Cardiac muscle cell (in vitro differentiated cells and primary cell): ENCODE measurements at regions not wholly inside any gene's neighbourhood (a gene's known extent, or its start where the extent isn't known, plus 50 kb on each side); places are given as distances from the start of the nearest gene placed in this dataset.

Source experiments
- DNase-seq, 2 donors: peaks; one replicate each; pipeline versions ENCODE4 v3.0.0 to v3.0.0-alpha.2; 2010 to 2017; ENCODE audit warnings: low read depth in 1 of 2, low spot score in 1 of 2
- H3K27ac ChIP-seq: fragments of 200-600 bp; sonication (generic); 2 replicates; pipeline ENCODE4 v1.5.1; 2016
- H3K27me3 ChIP-seq: fragments of 200-600 bp; sonication (generic); 2 replicates; pipeline ENCODE4 v1.6.0; 2016; ENCODE audit warnings: control low read depth
- H3K36me3 ChIP-seq: fragments of 200-600 bp; sonication (generic); 2 replicates; pipeline ENCODE4 v1.5.1; 2016; ENCODE audit warnings: control low read depth
- H3K4me1 ChIP-seq: fragments of 200-600 bp; sonication (generic); 2 replicates; pipeline ENCODE4 v1.8.1; 2017; ENCODE audit warnings: low read depth, mild to moderate bottlenecking, mixed run types
- H3K4me3 ChIP-seq: fragments of 200-600 bp; sonication (generic); 2 replicates; pipeline ENCODE4 v1.5.1; 2016; ENCODE audit warnings: mild to moderate bottlenecking
- H3K9me3 ChIP-seq: fragments of 200-600 bp; sonication (generic); 2 replicates; pipeline ENCODE4 v1.5.1; 2017; ENCODE audit warnings: low read depth, mild to moderate bottlenecking, control low read depth
- CTCF ChIP-seq: IDR thresholded peaks from 2 replicates; pipeline ENCODE4 v1.5.1; 2012; ENCODE audit warnings: low read depth, mild to moderate bottlenecking, low read length

GRCh38 chr13:99688776-99689175 lies 187.5 kb downstream of the TM9SF2 start:
- no peak overlapping the region for H3K27ac ChIP-seq
- H3K27me3 ChIP-seq: no peaks in the 10 kb centered on the region
- H3K9me3 ChIP-seq: no peaks in the 10 kb centered on the region
- no peak for DNase-seq
- peaks cover 35% of the 10 kb centered on the region for H3K4me1 ChIP-seq
- H3K36me3 ChIP-seq: no peaks in the 10 kb centered on the region
- no peak overlapping the region for H3K4me3 ChIP-seq
- no peak for TF ChIP-seq CTCF

- H3K36me3 ChIP-seq: no peaks in the 10 kb centered on the region
- H3K27me3 ChIP-seq: no peaks in the 10 kb centered on the region
- H3K27ac ChIP-seq: no peak overlapping the region
- no peak overlapping the region for H3K4me3 ChIP-seq
- H3K4me1 ChIP-seq: peaks cover 35% of the 10 kb centered on the region
- no peak for TF ChIP-seq CTCF
- H3K9me3 ChIP-seq: no peaks in the 10 kb centered on the region
- no peak for DNase-seq
Measured at GRCh38 chr13:99687723-99688397, 186.6 kb downstream of the TM9SF2 start.

GRCh38 chr13:99686944-99687411 lies 185.7 kb downstream of the TM9SF2 start:
- DNase-seq: no peak
- no peak for TF ChIP-seq CTCF
- peak overlapping the region; percentile 81 for H3K27ac ChIP-seq
- H3K36me3 ChIP-seq: no peaks in the 10 kb centered on the region
- no peaks in the 10 kb centered on the region for H3K27me3 ChIP-seq
- no peaks in the 10 kb centered on the region for H3K9me3 ChIP-seq
- peaks cover 35% of the 10 kb centered on the region for H3K4me1 ChIP-seq
- H3K4me3 ChIP-seq: no peak overlapping the region

GRCh38 chr13:99686157-99686572 lies 184.9 kb downstream of the TM9SF2 start:
- peaks cover 35% of the 10 kb centered on the region for H3K4me1 ChIP-seq

GRCh38 chr13:99681695-99682094 lies 180.4 kb downstream of the TM9SF2 start:
- no peak overlapping the region for H3K27ac ChIP-seq
- H3K27me3 ChIP-seq: no peaks in the 10 kb centered on the region
- H3K36me3 ChIP-seq: no peaks in the 10 kb centered on the region
- TF ChIP-seq CTCF: no peak
- H3K9me3 ChIP-seq: no peaks in the 10 kb centered on the region
- peaks cover 10% of the 10 kb centered on the region for H3K4me1 ChIP-seq
- no peak for DNase-seq
- no peak overlapping the region for H3K4me3 ChIP-seq

More at GRCh38 chr13:99686157-99686572, 184.9 kb downstream of the TM9SF2 start:
- TF ChIP-seq CTCF: no peak
- DNase-seq: peak; percentile 14 to 84
- Histone ChIP-seq H3K36me3 (no peaks in the 10 kb centered on the region), H3K9me3 (no peaks in the 10 kb centered on the region), H3K27ac (peak overlapping the region; percentile 81), H3K27me3 (no peaks in the 10 kb centered on the region), H3K4me3 (no peak overlapping the region)
